C1 segment of cervical spinal cord (tissue), 14 donors: ENCODE measurements at regions not wholly inside any gene's neighbourhood (a gene's known extent, or its start where the extent isn't known, plus 50 kb on each side); places are given as distances from the start of the nearest gene placed in this dataset.

Source experiments
- DNase-seq, 14 donors: peaks; one replicate each; lab custom pipeline; 2025; lab: John Stamatoyannopoulos, UW

DNA sequence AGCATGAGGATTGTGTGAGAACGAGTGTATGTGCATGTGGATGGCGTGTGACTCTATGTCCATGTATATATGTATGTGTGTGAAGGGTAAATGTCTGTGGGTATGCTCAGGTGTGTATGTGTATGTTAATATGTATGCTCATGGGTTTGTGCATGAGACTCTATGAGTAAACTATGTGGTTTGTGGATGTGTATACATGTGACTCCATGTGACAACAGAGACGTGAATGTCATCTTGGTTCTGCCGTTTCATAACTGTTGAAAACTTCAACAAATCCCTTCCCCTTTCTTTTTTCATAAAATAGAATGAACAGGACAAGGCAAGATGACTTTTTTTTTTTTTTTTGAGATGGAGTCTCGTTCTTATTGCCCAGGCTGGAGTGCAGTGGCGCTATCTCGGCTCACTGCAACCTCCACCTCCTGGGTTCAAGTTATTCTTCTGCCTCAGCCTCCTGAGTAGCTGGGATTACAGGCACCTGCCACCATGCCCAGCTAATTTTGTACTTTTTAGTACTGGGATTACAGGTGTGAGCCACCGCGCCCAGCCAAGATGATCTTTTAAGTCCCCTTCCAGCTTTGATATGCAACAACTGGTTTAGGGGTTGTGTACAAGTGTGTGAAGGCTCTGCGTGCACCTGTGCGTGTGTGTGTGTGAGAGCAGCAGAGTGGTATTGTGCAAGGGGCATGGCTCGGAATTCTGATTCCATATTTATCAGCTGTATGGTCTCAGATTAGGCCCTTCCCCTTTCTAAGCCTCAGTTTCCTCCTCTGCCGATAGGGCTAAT, 106.3 kb downstream of the EBNA1BP2 start:
- no peak for DNase-seq

DNA sequence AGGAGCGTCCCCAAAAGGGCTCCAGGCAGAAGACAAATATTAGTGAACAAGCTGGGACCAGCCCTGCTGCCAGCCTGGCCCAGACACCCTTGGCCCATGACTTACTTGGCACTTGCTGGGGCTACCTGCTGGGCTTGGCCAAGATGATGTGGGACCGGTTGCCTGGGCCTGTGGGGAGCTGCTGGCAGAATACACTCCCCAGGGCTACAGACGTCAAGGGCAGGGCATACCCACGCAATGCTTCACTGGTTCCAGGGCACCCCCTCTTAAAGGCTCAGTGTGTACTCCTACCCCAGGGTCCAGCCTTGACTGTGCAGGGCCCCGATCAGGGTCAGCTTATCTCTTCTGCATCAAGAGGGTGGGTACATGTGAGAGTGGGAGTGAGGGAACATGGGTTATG, 106.5 kb upstream of the SLC2A1 start:
- DNase-seq, result peak in 1 of 14 donors; percentile 7

DNA sequence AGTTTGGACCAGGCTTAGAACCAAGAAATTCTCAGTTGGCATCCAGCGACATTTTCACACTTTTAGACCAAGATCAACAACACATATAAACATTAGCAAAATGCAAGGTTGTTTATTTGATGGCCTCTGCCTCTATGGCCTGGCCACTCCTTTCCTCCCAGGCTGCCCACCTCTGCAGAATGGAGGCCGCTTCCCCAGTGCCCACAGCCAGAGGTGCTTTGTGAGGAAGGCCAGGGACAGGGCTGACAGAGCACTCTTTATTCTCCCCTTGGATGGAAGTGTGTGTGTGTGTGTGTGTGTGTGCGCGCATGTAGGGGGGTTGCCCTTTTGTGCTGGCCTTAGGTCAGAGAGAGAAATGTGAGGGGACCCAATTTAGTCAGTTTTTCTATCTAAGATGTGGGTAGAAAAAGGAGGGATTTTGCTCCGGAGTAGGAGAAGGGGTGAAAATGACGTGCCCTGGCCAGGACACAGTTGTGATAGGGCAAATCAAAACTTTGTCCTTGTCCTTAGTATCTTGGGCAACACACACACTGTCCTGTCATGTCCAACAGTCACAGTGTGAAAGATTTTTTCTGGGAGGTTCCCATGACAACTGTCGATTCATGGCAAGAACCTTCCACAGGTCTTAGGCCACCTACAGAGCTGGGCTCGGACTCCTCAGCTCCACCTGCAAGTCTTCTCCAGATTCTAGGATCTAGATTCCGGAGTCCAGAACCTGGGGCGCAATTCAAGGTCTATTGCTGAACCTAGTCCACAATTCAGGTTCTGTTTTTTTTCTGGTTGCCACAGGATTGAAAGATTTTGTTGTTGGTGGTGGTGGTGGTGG, 104.9 kb upstream of the SLC2A1 start:
- no peak for DNase-seq

DNA sequence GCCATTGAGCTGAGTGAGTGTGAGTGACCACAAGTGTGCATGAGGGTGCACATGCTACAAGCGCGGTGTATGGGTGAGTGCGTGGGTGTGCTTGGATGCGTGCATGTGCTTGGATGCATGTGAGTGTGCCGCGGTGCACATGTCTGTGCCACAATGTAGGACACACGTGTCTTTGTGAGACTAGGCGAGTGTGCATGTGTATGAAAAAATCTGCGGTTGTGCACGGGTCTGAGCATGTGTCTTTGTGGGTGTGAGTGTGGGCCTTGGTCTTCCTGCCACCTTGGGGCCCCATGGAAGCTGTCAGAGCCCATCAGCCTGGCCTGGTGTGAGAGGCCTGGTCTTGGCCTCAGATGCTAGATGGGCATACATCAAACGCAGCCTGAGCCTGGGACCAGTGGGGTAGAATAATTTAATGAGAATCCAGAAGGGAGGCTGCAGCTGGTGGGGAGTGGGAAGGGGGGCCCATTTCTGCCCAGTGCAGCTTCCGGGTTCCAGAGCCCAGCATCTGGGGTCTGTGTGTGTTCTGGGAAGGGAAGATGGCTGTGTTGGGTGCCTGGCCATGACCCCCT, 103.9 kb upstream of the SLC2A1 start:
- no peak for DNase-seq

DNA sequence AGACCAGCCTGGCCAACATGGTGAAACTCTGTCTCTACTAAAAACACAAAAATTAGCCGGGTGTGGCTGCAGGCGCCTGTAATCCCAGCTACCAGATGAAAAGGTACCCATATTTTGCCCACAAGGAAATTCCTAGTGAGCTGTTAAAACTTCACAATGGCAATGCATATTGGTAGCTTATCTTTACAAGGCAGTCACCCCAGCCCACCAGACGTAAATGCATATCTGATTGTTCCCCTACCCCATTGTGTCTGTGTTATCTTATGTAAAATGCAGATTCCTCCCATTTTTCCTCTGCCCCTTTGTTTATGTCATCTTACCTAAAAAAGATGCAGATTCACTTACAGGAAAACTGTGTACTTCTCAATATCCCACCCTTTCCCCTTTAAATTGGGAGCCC, 103.1 kb upstream of the SLC2A1 start:
- no peak for DNase-seq

DNA sequence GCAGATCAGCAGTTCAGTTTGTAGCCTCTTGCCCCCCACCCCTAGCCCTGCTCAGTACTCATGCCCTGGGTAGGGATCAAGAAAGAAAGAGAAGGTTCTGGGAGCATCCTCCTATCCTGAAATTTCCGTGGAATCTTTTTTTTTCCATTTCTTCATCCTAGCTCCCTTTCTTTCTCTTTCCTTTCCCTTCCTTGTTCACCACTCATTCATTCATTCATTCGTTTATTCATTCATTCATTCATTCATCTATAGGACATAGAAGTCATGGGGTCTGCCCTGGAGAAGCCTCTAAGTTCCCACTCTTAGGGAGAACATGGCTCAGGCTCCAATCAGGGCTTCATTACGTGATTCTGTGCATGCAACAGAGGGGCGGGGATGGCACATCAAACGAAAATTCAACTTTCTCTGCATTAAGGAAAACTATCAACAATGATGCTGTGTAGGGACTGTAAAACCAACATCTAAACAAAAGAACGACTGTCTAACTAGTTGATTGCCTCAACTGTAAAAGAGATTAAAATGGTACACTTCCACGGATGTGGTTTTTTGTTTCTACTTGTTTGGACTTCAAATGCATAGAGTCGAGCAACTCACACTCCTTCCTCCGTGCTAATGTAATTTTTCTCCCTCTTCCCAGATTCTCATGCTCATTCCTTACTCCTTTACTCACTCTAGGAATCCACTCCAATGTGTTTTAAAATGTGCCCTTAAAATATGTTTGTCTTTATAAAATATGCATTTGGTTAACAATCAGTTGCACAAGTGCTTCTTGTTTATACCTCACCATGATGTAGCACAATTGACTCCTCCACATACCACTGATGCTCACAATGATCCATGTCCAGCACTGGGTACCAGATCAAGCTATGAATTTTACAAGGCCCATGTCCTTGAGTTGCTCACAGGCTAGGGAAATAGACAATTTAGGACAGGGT, 101.2 kb upstream of the SLC2A1 start:
- DNase-seq, result no peak

DNA sequence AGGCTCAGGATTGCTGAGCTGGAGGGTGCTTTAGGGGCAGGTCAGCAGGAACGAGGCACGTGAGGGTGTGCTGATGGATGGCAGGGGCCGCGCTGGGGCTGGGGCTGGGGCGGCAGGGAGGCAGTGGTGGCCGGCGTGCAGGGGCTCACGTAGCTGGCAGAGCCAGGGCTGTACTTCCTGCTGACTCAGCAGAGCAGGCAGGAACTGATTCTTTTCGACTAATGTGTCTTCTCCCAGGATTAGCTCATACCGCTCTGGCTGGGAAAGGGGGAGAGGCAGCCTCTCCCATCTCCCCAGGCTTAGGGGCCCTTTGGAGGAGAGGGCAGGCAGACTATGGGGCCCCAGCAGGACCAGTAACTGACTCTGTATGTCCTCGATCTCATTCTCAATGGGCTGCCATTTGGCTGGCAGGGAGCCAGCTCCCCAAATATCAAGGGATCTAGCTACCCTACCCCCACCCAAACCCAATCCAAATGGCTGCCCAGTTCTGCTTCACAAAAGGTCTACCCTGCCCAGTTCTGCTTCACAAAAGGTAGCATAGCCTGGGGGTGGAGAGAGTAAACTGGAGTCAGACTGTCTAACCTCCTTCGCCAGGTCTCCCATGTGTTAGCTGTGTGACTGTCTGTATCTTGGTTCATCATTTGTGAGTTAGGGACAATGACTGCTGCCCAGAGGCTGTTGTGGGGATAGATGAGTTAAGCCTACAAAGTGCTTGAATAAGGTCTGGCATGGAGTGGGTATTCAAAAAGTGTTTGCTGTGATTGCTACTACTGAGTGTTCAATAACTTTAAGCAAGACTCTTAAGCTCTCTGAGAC, 100.1 kb upstream of the SLC2A1 start:
- DNase-seq, result peak in 1 of 14 donors; percentile 27

DNA sequence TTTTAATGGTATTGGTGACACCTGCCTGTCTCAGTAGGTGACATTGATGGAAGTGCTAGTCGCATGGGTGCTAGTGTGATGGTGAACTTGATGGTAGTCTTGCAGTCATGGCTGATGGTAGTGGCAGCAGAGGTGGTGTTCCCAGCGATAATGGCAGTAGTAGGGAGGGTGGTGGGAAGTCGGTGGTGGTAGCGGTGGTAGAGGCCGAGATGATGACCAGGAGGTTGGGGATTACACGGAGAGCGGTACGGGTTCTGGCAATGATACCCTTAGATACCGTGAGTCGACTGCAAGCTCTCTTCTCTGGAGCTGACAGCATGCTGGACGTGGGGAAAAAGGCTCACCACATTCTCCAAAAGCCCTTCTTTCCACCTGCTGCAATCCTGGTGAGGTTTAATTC, 99.4 kb upstream of the SLC2A1 start:
- no peak for DNase-seq

DNA sequence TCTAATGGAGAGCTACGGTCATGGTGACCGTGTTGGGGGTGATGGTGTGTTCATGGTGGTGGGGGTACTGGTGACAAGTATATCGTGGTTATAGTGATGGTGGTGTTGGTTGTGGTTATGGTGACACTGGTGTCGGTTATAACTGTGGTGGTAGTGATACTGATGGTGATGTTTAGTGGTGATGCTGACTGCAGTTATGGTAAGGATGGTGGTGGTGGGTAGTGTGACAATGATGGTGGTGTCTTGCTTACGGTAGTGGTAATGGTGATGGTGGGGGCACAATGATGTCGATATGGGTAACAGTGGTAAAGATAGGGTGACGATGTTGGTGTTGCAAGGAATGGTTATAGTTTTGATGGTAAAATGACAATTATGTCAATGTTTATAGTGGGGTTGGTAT, 98.9 kb upstream of the SLC2A1 start:
- DNase-seq, result no peak

DNA sequence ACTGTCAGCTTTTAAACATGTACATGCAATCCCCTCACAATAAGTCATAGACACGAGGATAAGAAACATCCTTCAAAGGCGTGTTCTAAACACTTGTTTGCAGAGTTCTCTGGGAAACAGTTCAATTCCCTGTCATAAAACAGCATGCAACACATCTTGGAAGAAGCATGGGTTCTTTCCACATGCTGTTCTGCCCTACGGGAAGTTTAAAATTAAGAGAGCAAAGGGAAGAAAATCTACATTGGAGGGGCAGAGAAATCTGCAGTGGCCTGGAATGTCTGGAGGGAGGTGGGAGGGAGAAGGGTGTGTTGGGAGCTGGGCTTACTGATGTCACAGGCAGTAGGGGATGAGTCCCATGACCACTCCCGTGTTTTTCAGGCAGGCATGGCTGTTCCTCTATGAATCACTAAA, 98.3 kb upstream of the SLC2A1 start:
- no peak for DNase-seq

DNA sequence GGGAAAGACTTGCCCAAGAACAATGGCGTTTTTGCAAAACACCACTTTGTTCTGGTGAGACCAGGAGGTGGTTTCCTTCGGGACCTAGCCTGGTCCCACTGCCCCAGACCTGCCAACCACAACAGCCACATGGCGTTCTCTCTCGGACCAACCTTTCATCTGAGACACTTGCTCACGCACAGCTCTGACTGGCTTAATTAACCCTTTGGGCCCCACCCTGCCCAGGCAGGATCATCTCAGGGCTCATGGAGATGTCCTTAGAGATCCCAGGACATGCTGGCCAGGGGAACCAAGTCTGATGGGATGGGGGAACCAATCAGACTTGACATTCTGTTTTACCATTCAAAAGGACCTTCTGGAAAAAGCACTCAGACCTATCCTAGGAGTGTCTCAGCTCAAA, 97.8 kb upstream of the SLC2A1 start:
- no peak for DNase-seq

DNA sequence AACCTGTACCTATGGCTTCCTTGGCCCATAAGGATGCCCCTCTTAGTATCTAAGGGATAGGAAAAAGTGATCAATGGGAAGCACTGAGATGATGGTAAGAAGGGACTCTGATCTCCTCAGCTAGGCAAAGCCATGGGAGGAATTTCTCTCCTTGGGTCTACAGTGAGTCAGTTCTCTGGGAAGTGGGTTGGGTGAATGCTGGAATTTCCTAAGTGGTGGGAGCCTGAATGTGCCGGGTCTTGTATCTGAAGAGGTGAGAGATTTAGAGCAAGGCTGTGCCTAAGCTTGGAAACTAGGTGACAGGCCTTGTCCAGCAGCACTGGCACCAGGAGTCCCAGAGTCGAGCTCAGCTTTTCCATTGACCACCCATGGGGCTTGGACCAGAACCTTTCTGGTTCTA, 96.3 kb upstream of the SLC2A1 start:
- no peak for DNase-seq

DNA sequence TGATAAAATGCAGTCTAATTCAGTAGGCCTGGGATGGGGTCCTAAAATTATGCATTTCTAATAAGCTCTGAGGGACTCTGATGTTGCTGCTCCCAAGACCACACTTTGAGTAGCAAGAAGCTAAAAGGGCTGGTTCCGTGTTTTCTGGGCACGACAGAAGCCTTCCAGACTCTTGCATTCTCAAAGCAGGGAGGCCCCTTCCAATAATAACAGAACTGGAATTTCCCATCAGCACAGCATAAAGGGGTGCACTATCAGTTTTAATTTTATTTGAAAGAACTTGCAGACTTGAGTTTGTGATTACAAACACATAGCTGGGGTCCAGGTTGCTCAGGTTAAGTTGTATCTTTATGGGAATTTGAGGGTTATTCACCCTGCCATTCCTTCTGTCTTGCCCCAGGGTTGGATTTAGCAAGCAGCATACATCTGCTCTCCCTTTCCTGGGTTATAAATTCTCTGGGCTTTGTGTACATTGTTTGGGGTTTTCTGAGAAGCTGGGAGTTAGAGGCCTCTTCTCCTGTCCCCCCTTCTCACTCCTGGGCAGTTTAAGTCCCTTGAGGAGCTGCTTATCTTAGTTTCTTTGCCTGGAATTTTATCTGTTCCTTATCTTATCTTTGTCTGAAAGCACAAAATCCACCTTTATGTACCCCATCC, 94.2 kb upstream of the SLC2A1 start:
- no peak for DNase-seq

DNA sequence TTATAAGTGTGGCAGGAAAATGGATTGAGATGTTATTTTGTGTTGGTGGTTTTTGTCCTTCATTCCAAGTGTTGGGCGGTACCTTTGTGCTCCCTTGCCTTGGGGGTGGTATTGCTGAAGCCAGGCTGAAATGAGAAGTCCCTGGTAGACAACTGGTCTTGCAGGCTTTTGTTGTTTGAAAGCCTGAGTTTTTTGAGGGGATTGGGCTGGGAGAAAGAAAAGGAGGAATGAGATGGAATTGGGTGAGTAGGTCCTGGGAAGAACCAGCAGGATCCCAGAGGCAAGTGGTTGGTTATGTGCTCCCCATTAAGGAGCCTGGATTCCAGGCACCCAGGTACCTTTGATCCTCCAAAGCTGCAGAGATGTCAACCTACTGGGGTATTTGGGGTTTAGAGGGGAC, 93.7 kb upstream of the SLC2A1 start:
- DNase-seq, result no peak

DNA sequence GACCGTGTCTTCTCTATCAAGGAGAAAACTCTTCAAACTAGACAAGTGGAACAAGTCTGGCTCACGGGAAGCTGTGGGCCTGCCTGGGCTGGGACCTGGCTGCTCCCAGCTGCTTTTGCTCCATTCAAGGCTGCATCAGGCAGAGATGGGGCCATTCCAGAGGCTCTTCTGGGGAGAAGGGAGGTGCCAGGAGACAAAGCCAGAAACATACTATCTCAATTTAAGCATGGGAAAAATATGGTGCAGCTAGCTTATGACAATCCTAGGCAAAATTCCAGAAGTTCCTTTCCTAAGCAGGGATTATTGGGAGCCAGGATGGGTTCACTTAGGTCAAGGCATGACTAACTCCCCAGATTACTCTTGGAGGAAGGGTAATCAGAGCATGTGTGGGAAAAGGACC, 90.8 kb upstream of the SLC2A1 start:
- DNase-seq, result no peak

DNA sequence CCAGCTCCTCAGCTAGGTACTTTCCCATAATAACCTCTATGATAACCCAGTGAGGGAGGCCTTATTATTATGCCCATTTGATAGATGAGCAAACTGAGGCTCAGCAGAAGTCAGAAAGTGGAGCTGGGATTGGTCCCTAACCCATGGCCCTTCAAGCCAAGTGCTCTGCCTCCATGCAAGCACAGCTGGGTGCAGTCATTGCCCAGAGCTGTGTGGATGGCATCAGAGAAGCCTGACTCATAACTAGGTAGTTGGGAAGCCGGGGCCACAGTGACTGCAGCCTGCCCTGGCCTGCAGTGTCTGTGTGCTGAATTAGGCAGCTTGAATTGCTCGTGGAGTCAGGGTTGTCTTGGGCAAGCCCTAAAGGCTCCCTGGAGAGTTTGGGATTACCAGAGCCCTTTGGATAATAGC, 89.9 kb upstream of the SLC2A1 start:
- DNase-seq, result no peak

DNA sequence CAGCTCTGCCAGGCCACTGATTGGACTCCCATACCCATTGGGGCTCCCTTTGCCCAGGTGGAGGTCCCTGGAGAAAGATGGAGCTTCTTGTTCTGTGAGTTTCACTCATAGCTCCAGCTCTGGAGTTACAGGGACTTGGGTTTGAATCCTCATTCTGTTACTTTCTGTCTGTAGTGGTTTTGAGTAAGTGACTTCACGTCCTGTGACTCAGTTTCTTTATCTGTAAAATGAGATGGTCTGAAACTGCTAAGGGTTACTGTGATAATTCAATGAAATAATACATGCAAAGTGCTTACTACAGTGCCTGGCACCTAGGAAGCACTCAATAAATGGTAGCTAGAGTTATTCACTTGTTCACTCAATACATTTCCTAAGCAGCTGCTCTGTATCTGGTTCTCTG, 88.5 kb upstream of the SLC2A1 start:
- no peak for DNase-seq

DNA sequence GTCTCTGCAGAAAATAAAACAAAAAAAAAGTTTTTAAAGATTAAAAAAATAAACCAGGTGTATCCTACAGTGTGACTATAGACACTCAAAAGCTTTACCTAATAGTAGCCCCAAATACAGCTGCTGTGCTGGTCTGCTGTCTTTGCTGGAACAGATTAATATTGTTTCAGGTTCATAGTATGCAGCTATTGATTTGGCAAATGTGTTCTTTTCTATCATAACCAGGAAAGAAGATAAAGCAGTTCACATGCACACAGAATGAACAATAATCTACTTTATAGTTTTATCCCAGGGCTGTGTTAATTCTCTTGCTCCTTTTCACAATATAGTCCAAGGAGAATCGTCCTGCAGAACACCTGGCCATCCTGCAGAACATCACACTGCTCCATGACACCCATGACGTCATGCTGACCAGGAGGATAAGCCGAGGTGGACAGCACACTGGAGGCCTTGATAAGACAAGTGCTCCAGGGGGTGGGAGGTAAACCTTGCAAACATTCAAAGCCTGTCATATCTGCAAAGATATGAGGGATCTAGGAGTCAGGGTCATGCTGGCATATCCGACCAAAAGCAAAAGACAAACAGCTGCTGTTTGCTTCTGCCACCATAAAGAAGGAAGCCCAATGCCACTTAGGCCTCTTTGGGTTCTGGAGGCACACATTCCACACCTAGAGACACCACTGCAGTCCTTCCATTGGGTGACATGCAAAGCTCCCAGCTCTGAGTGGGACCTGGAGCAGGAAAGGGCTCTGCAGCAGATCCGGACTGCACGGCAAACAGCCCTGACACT, 86.1 kb upstream of the SLC2A1 start:
- no peak for DNase-seq

DNA sequence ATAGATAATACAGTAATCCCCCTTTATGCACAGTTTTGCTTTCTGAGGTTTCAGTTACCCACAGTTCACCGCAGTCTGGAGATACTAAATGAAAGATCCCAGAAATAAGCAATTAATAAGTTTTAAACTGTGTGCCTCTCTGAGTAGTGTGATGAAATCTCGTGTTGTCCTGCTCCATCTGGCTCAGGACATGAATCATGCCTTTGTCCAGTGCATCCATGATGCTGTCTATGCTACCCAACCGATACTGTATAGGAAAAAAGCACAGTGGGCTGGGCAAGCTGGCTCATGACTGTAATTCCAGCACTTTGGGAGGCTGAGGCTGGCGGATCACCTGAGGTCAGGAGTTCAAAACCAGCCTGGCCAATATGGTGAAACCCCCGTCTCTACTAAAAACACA, 85.0 kb upstream of the SLC2A1 start:
- no peak for DNase-seq
